HL-60 (cell line): ENCODE measurements at regions not wholly inside any gene's neighbourhood (a gene's known extent, or its start where the extent isn't known, plus 50 kb on each side); places are given as distances from the start of the nearest gene placed in this dataset.

Experiments used
- DNase-seq, 2 experiments: peaks; one replicate each; pipeline ENCODE4 v3.0.0-alpha.2; 2010 to 2020; ENCODE audit warnings: low read depth in 1 of 2, low spot score in 1 of 2
- H3K27ac ChIP-seq: fragments of 250-450 bp; sonication (Bioruptor Pico); replicated peaks from 2 replicates; pipeline ENCODE4 v1.5.1; 2020; ENCODE audit warnings: mild to moderate bottlenecking, moderate library complexity
- H3K27me3 ChIP-seq: fragments of 250-450 bp; sonication (Bioruptor Pico); 2 replicates; pipeline ENCODE4 v1.5.1; 2021; ENCODE audit warnings: mild to moderate bottlenecking, moderate library complexity; ENCODE audit not compliant: insufficient read depth, poor library complexity, severe bottlenecking
- H3K4me3 ChIP-seq: replicated peaks from 2 replicates; pipeline ENCODE4 v1.5.1; 2011; ENCODE audit warnings: mild to moderate bottlenecking, control low read depth, low read length; ENCODE audit not compliant: insufficient read depth
- CTCF ChIP-seq: IDR thresholded peaks from one replicate; pipeline ENCODE4 v1.5.1; 2011; ENCODE audit warnings: low read length, control low read depth, inconsistent platforms; ENCODE audit not compliant: insufficient read depth
- GABPA ChIP-seq: IDR thresholded peaks from 2 replicates; pipeline ENCODE4 v1.6.1; 2012; ENCODE audit warnings: low read depth
- POLR2AphosphoS5 ChIP-seq: IDR thresholded peaks from 2 replicates; pipeline ENCODE4 v1.6.1; 2012; ENCODE audit warnings: low read depth
- REST ChIP-seq: IDR thresholded peaks from 2 replicates; pipeline ENCODE4 v1.6.1; 2012; ENCODE audit warnings: low read depth; ENCODE audit not compliant: insufficient replicate concordance
- SPI1 ChIP-seq: IDR thresholded peaks from 2 replicates; pipeline ENCODE4 v1.6.1; 2012; ENCODE audit warnings: low read depth, mild to moderate bottlenecking, borderline replicate concordance

- H3K4me3 ChIP-seq: no peak overlapping the region
- H3K27me3 ChIP-seq: no peaks in the 10 kb centered on the region
- no peak for DNase-seq
- TF ChIP-seq SPI1: no peak
- no peak for TF ChIP-seq POLR2AphosphoS5
- TF ChIP-seq CTCF: no peak
- no peak for TF ChIP-seq REST
- TF ChIP-seq GABPA: no peak
- no peak overlapping the region for H3K27ac ChIP-seq
Observed at GRCh38 chr1:239243006-239243405, 143.4 kb upstream of the CHRM3 start.

- no peak overlapping the region for H3K4me3 ChIP-seq
- H3K27ac ChIP-seq: no peak overlapping the region
- no peaks in the 10 kb centered on the region for H3K27me3 ChIP-seq
- no peak for DNase-seq
- TF ChIP-seq POLR2AphosphoS5 (no peak), CTCF (no peak), REST (no peak), SPI1 (no peak), GABPA (no peak)
Observed at GRCh38 chr1:239242404-239242803, 144.0 kb upstream of the CHRM3 start.

GRCh38 chr1:239240736-239241135 lies 145.6 kb upstream of the CHRM3 start:
- no peaks in the 10 kb centered on the region for H3K27me3 ChIP-seq
- TF ChIP-seq SPI1 (no peak), CTCF (no peak), POLR2AphosphoS5 (no peak), REST (no peak), GABPA (no peak)
- DNase-seq: no peak
- no peak overlapping the region for H3K27ac ChIP-seq
- H3K4me3 ChIP-seq: no peak overlapping the region
